ENCODE measurements at regions not wholly inside any gene's neighbourhood (a gene's known extent, or its start where the extent isn't known, plus 50 kb on each side); places are given as distances from the start of the nearest gene placed in this dataset.

DNA sequence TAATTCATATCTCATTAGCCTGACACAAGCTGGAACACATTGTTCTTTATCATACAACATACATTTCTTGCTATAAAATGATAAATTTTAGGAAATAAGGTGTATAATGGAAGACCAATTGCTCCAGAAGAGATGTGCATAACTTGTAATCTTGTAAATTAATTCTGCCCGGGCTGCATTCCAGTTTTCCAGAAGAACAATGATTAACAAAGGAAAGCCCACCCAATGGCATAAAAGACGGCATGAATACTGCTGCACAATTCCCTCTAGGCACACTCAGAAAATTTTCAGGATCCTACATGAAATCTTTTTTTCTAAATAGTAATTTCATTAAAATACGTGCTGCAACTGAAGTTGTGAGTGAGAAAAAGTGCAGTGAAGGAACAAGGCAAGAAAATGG is 137.4 kb upstream of the KRR1 start:
- no peak for TF ChIP-seq EP300 (IDR thresholded peaks at IDR 0.05; ENCODE audit: low read length)
- TF ChIP-seq SP2 (IDR thresholded peaks at IDR 0.05; ENCODE audit: extremely low read depth, low read depth, low read length, poor library complexity, severe bottlenecking) = no peak
- no peak for TF ChIP-seq ZZZ3 (IDR thresholded peaks at IDR 0.05)
- no peak for TF ChIP-seq MYC (IDR thresholded peaks at IDR 0.05; ENCODE audit: low read depth, low read length)
- no peak for TF ChIP-seq MYC (CRISPR knock-in tag; IDR thresholded peaks at IDR 0.05; ENCODE audit: borderline replicate concordance, low read depth)
- Histone ChIP-seq H3K4me1 (replicated peaks in 1 of 2; ENCODE audit: control insufficient read depth in 2 of 2, insufficient read depth in 2 of 2, low read length in 2 of 2) (no peaks in the 10 kb centered on the region), H3K4me3 (no peak overlapping the region), H4K20me1 (replicated peaks; ENCODE audit: control insufficient read depth, insufficient read depth, low read length) (no peaks in the 10 kb centered on the region), H3K9me1 (ENCODE audit: control insufficient read depth, insufficient read depth, low read length) (no peaks in the 10 kb centered on the region), H3K4me2 (ENCODE audit: insufficient read depth, low read length) (no peak overlapping the region), H2AFZ (ENCODE audit: low read depth, low read length) (0 out of 2 replicates have a peak overlapping the region, but pooled peaks have one; percentile 8), H3K79me2 (ENCODE audit: control insufficient read depth, insufficient read depth, low read length) (no peaks in the 10 kb centered on the region), H3K9ac (ENCODE audit: insufficient read depth in 1 of 2, low read depth in 2 of 2, low read length in 2 of 2) (no peak overlapping the region), H3K27ac (ENCODE audit: extremely low read depth, low read depth, low read length) (no peak overlapping the region), H3K27me3 (ENCODE audit: control insufficient read depth in 2 of 2, insufficient read depth in 2 of 2, low read length in 2 of 2) (0 out of 5 replicates have a peak, but pooled peaks cover 0 to 4% of the 10 kb centered on the region in 2 experiments), H3K36me3 (ENCODE audit: control insufficient read depth, insufficient read depth, low read length) (no peaks in the 10 kb centered on the region), H3K9me3 (replicated peaks; ENCODE audit: control insufficient read depth, insufficient read depth, low read depth, low read length) (no peaks in the 10 kb centered on the region)
- ATAC-seq (no peak), FAIRE-seq (no peak), DNase-seq (ENCODE audit: extremely low read depth in 1 of 4, low spot score in 3 of 4) (no peak)
- BruUV-seq (replicated peaks) = no TSS peak
- ChIA-PET CTCF (ENCODE audit: low intra/inter-chr PET ratio) (no interaction called here), POLR2A (no interaction called here)
- intact Hi-C loops (cut with micrococcal nuclease) (no loop called here), in situ Hi-C loops (cut with MboI) (no loop called here)
- 16% methylated on average over 3 of the region's 3 CpGs for WGBS (ENCODE audit: insufficient coverage, low coverage, missing lambda C conversion rate)

DNA sequence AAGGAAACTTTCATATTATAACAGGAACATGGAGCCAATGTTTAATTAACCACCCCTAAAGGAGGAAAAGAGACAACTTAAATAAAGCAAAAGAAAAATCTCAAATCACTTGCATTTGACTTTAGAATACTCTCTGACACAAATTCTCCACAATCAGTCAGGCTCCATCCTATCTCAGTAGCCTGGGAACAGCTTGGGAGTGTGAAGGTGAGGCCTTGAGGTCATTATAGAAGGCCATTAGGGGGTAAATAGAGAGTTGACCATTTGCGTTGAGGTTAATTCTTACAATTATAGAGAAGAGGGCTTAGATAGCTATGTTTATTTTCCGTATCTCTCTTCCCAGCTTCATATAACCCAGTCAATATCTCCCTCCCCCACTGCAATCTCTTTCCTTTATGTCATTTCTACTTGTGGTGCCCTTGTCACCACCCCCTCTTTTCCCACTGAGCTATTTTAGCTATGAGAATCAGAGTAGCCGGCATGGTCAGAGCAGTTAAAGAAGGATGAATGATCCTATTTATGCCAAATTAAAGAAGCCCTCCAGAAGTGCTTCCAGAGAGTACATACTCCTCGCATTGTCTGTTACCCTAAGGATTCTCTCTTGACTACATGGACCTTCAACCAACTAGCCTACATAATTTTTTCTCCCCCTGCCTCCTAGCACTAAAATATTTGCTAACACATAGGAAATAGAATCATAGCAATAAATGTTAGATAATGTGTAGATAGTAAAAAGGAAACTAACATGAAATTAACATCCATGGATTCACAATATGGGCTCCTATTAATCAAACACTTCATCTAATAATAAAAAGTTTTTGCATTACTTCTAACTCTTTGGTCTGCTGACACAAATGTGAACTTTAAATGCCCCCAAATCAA is 135.2 kb upstream of the KRR1 start:
- TF ChIP-seq CSDE1 (IDR thresholded peaks at IDR 0.05) (no peak), EGR1 (conservative IDR thresholded peaks at IDR 0.05) (peak; percentile 47; the same call in 1 of the 2 replicates), MEIS2 (IDR thresholded peaks at IDR 0.05; ENCODE audit: partially characterized antibody) (no peak), CBFA2T3 (IDR thresholded peaks at IDR 0.05) (peak; percentile 56), ETS2 (tag; IDR thresholded peaks at IDR 0.05; ENCODE audit: borderline replicate concordance, poor library complexity, severe bottlenecking) (no peak), CBFA2T2 (conservative IDR thresholded peaks at IDR 0.05) (0 out of 2 replicates have a peak, but pooled peaks have one; percentile 19), ARID1B (IDR thresholded peaks at IDR 0.05) (0 out of 2 replicates have a peak, but pooled peaks have one; percentile 15), NCOR1 (IDR thresholded peaks at IDR 0.05) (peak; percentile 8; the same call in 1 of the 2 replicates), RCOR1 (IDR thresholded peaks at IDR 0.05; ENCODE audit: borderline replicate concordance in 1 of 2, low read depth in 2 of 2, low read length in 2 of 2) (0 out of 4 replicates have a peak, but pooled peaks of 1 of the 2 experiments have one; percentile 12)
- POLR2A ChIA-PET = interaction anchor here (1.3 kb wide), 1 partner anchor 15 kb away, joined by 4 read pairs; no protein-coding TSS in a partner anchor
- H3K36me3 ChIP-seq (ENCODE audit: control insufficient read depth, insufficient read depth, low read length) = no peaks in the 10 kb centered on the region
- no peak overlapping the region for H3K4me2 ChIP-seq (ENCODE audit: insufficient read depth, low read length)
- in situ Hi-C loops (cut with MboI) (no loop called here), intact Hi-C loops (cut with micrococcal nuclease) (no loop called here)
- no peak overlapping the region for H3K4me3 ChIP-seq
- no TSS peak for BruUV-seq (replicated peaks)
- CTCF ChIA-PET (ENCODE audit: low intra/inter-chr PET ratio) = no interaction called here
- H3K27me3 ChIP-seq (ENCODE audit: control insufficient read depth in 2 of 2, insufficient read depth in 2 of 2, low read length in 2 of 2) = no peaks in the 10 kb centered on the region
- 4% methylated on average over 4 of the region's 4 CpGs for WGBS (ENCODE audit: insufficient coverage, low coverage, missing lambda C conversion rate)
- no peaks in the 10 kb centered on the region for H3K9me1 ChIP-seq (ENCODE audit: control insufficient read depth, insufficient read depth, low read length)
- no peaks in the 10 kb centered on the region for H3K9me3 ChIP-seq (replicated peaks; ENCODE audit: control insufficient read depth, insufficient read depth, low read depth, low read length)
- no peak overlapping the region for H2AFZ ChIP-seq (ENCODE audit: low read depth, low read length)
- no peaks in the 10 kb centered on the region for H3K79me2 ChIP-seq (ENCODE audit: control insufficient read depth, insufficient read depth, low read length)
- ATAC-seq (no peak), FAIRE-seq (no peak), DNase-seq (ENCODE audit: extremely low read depth in 1 of 4, low spot score in 3 of 4) (no peak)
- no peaks in the 10 kb centered on the region for H4K20me1 ChIP-seq (replicated peaks; ENCODE audit: control insufficient read depth, insufficient read depth, low read length)
- H3K27ac ChIP-seq (ENCODE audit: extremely low read depth, low read depth, low read length) = no peak overlapping the region
- H3K4me1 ChIP-seq (replicated peaks in 1 of 2; ENCODE audit: control insufficient read depth in 2 of 2, insufficient read depth in 2 of 2, low read length in 2 of 2) = peaks cover 0 to 3% of the 10 kb centered on the region in 2 experiments; a peak in 3 of 5 replicates
- H3K9ac ChIP-seq (ENCODE audit: insufficient read depth in 1 of 2, low read depth in 2 of 2, low read length in 2 of 2) = no peak overlapping the region
